ENCODE measurements at regions not wholly inside any gene's neighbourhood (a gene's known extent, or its start where the extent isn't known, plus 50 kb on each side); places are given as distances from the start of the nearest gene placed in this dataset.

DNA sequence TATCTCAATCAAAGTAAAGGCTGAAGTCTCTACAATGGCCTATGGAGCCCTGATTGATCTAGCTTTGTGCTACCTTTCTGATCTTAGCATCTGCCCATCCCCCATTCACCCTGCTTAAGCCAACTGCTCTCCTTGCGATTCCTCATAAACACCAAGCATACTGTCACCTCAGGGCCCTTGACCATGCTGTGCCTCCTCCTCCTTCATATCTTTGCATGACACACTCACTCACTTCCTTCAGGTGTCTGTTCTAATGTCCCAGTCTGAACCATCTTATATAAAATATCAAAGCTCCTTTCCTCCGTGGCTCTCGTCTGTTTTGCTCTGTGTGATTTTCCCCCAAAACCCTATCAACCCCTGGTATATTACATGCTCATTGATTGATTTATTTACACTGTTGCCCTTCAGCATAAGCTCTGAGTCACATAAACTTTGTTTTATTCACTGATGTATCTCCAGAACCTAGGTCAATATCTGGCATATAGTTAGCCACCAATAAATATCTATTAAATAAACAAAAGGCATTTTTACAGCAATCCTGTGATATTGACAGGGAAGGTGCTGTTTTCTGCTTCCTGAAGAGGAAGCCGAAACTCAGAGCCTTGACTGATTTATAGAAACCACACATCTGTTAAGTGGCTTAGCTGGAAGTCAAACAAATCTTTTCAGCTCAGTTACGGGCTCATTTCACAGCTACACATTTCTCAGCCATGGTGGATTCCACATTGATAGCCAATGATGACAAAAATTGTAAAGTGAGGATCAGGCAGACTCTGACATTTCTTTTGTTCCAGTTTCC lies 103.6 kb downstream of the BOD1 start:
- Histone ChIP-seq H3K27ac (ENCODE audit: low read depth, low read length) (no peak overlapping the region), H4K20me1 (ENCODE audit: insufficient read depth) (no peaks in the 10 kb centered on the region), H3K4me1 (ENCODE audit: control insufficient read depth in 1 of 2, insufficient read depth in 2 of 2, low read length in 2 of 2) (peaks cover 0 to 6% of the 10 kb centered on the region in 2 experiments; a peak in 1 of 4 replicates), H3K27me3 (ENCODE audit: insufficient read depth, low read length) (no peaks in the 10 kb centered on the region), H3K9me2 (ENCODE audit: insufficient read depth) (no peaks in the 10 kb centered on the region), H3K9ac (ENCODE audit: low read length) (no peak overlapping the region), H3K36me3 (ENCODE audit: control insufficient read depth in 1 of 2, insufficient read depth in 2 of 2, low read length in 2 of 2) (no peaks in the 10 kb centered on the region), H3K4me2 (ENCODE audit: low read length) (no peak overlapping the region), H2AFZ (ENCODE audit: low read depth, low read length, poor library complexity, severe bottlenecking) (no peak overlapping the region), H3K79me2 (ENCODE audit: insufficient read depth, low read length) (no peaks in the 10 kb centered on the region), H3K9me3 (ENCODE audit: control insufficient read depth in 1 of 2, insufficient read depth in 1 of 2, low read depth in 1 of 2, low read length in 2 of 2) (no peaks in the 10 kb centered on the region), H3K4me3 (replicated peaks in 1 of 2; ENCODE audit: low read depth in 1 of 2, low read length in 2 of 2) (no peak overlapping the region)
- ChIA-PET POLR2A (no interaction called here), RAD21 (ENCODE audit: low non-redundant PET in 1 of 2, low total read pairs in 2 of 2, uncharacterized antibody in 2 of 2, unreplicated experiment in 2 of 2) (no interaction called here), CTCF (no interaction called here)
- DNase-seq (ENCODE audit: low read depth, low spot score), result no peak
- BruUV-seq (replicated peaks), result no TSS peak
- intact Hi-C loops (cut with micrococcal nuclease), result no loop called here
- TF ChIP-seq CEBPB (IDR thresholded peaks at IDR 0.05; ENCODE audit: low read depth), result no peak
- TF ChIP-seq RAD21 (IDR thresholded peaks at IDR 0.05; ENCODE audit: low read depth), result no peak
- TF ChIP-seq ZNF274 (IDR thresholded peaks at IDR 0.05; ENCODE audit: low read depth, low read length), result no peak
- no peak for TF ChIP-seq ATF3 (IDR thresholded peaks at IDR 0.05)
- TF ChIP-seq ZFX (IDR thresholded peaks at IDR 0.05), result no peak
- TF ChIP-seq, protein P1, sequence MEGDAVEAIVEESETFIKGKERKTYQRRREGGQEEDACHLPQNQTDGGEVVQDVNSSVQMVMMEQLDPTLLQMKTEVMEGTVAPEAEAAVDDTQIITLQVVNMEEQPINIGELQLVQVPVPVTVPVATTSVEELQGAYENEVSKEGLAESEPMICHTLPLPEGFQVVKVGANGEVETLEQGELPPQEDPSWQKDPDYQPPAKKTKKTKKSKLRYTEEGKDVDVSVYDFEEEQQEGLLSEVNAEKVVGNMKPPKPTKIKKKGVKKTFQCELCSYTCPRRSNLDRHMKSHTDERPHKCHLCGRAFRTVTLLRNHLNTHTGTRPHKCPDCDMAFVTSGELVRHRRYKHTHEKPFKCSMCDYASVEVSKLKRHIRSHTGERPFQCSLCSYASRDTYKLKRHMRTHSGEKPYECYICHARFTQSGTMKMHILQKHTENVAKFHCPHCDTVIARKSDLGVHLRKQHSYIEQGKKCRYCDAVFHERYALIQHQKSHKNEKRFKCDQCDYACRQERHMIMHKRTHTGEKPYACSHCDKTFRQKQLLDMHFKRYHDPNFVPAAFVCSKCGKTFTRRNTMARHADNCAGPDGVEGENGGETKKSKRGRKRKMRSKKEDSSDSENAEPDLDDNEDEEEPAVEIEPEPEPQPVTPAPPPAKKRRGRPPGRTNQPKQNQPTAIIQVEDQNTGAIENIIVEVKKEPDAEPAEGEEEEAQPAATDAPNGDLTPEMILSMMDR (IDR thresholded peaks at IDR 0.05 in 2 of 3, conservative IDR thresholded peaks at IDR 0.05 in 1 of 3; ENCODE audit: borderline replicate concordance in 1 of 3, insufficient read depth in 1 of 3, low read depth in 2 of 3, low read length in 2 of 3), result no peak
- no peak for TF ChIP-seq YY1 (IDR thresholded peaks at IDR 0.05; ENCODE audit: extremely low read depth, insufficient replicate concordance, low read depth, low read length)
- no peak for TF ChIP-seq SP1 (IDR thresholded peaks at IDR 0.05; ENCODE audit: low read depth)
- TF ChIP-seq ELF1 (IDR thresholded peaks at IDR 0.05; ENCODE audit: borderline replicate concordance, low read depth), result no peak
- no peak for ATAC-seq

All from HCT116 (cell line).